A549 (cell line): ENCODE measurements at regions not wholly inside any gene's neighbourhood (a gene's known extent, or its start where the extent isn't known, plus 50 kb on each side); places are given as distances from the start of the nearest gene placed in this dataset.
A peak's percentile ranks its signal among the peaks of the same experiment; 100 is the strongest.

ENCODE experiments used
- ATAC-seq, 2 experiments: fragments of 200-7000 bp in 1 of 2; fragments of >200 bp in 1 of 2; cut with Nextera tagmentation in 1 of 2; cut with Tn5 transposase in 1 of 2; 3 replicates each; pipeline versions ENCODE4 v1.8.0 to v1.9.1; 2018 to 2020; ENCODE audit warnings: mild to moderate bottlenecking in 1 of 2, moderate library complexity in 1 of 2
- CTCF ChIA-PET: fragments of 300-600 bp; sonication (Branson Sonifier 250); formaldehyde crosslinking; extraction: SDS; loops from one replicate; lab custom pipeline; 2021; ENCODE audit warnings: antibody characterized with exemption, inconsistent platforms; lab: Yijun Ruan, JAX
- POLR2A ChIA-PET: fragments of 350-600 bp; formaldehyde crosslinking; extraction: SDS; loops from one replicate; lab custom pipeline; 2021; ENCODE audit warnings: antibody characterized with exemption, inconsistent platforms; lab: Yijun Ruan, JAX
- DNase-seq, 2 experiments: peaks; one replicate each; pipeline versions ENCODE4 v3.0.0 to v3.0.0-alpha.2; 2011 to 2016; ENCODE audit warnings: low read depth in 1 of 2, low spot score in 1 of 2
- FAIRE-seq: peaks from 2 replicates; lab custom pipeline; 2011; peaks lifted over from hg19 to GRCh38; lab: Jason Lieb, UNC
- H3K27ac ChIP-seq, 2 experiments: fragments of >200 bp; sonication (Bioruptor Twin); formaldehyde crosslinking; 3 replicates each; pipeline ENCODE4 v1.5.1; 2016 to 2017
- H3K4me1 ChIP-seq: fragments of >200 bp; sonication (Bioruptor Twin); formaldehyde crosslinking; 3 replicates; pipeline ENCODE4 v1.6.1; 2016
- H3K4me2 ChIP-seq: fragments of >200 bp; sonication (Bioruptor Twin); formaldehyde crosslinking; 3 replicates; pipeline ENCODE4 v1.6.1; 2016
- H3K4me3 ChIP-seq: fragments of >200 bp; sonication (Bioruptor Twin); formaldehyde crosslinking; 3 replicates; pipeline ENCODE4 v1.5.1; 2016
- H3K9me3 ChIP-seq: fragments of >200 bp; sonication (Bioruptor Twin); formaldehyde crosslinking; 3 replicates; pipeline ENCODE4 v1.6.1; 2016
- ATOH8 ChIP-seq: fragments of 250-450 bp; sonication (Bioruptor Pico); IDR thresholded peaks from 2 replicates; pipeline ENCODE4 v1.5.0; 2020; ENCODE audit warnings: low read depth, mild to moderate bottlenecking, moderate library complexity
- BCL3 ChIP-seq: fragments of >200 bp; sonication (Bioruptor Twin); formaldehyde crosslinking; IDR thresholded peaks from 3 replicates; pipeline ENCODE4 v1.6.1; 2016
- BHLHE40 ChIP-seq: IDR thresholded peaks from 2 replicates; pipeline ENCODE4 v1.6.1; 2012; ENCODE audit warnings: low read depth, low read length, inconsistent platforms
- CBX8 ChIP-seq: fragments of 200-600 bp; sonication (generic); IDR thresholded peaks from 2 replicates; pipeline ENCODE4 v1.6.1; 2016
- CHD4 ChIP-seq: fragments of 200-600 bp; sonication (generic); IDR thresholded peaks from 2 replicates; pipeline ENCODE4 v1.6.1; 2016; ENCODE audit warnings: antibody characterized with exemption, mild to moderate bottlenecking, borderline replicate concordance
- CTCF ChIP-seq: fragments of >200 bp; sonication (Bioruptor Twin); formaldehyde crosslinking; IDR thresholded peaks from 3 replicates; pipeline ENCODE4 v1.5.1; 2016
- E2F6 ChIP-seq: IDR thresholded peaks from 2 replicates; pipeline ENCODE4 v1.6.1; 2012; ENCODE audit warnings: low read depth, borderline replicate concordance
- EHF ChIP-seq: fragments of 250-450 bp; sonication (Bioruptor Pico); IDR thresholded peaks from 2 replicates; pipeline ENCODE4 v1.5.0; 2020; ENCODE audit warnings: mild to moderate bottlenecking
- HDAC2 ChIP-seq: fragments of 200-600 bp; sonication (generic); IDR thresholded peaks from 2 replicates; pipeline ENCODE4 v1.6.1; 2016
- HOXA7 ChIP-seq: fragments of 250-450 bp; sonication (Bioruptor Pico); IDR thresholded peaks from 2 replicates; pipeline ENCODE4 v1.5.0; 2020; ENCODE audit warnings: mild to moderate bottlenecking, moderate library complexity
- MAFK ChIP-seq: fragments of 450-650 bp; IDR thresholded peaks from 2 replicates; pipeline ENCODE4 v1.6.1; 2014; ENCODE audit not compliant: partially characterized antibody
- NFE2L2 ChIP-seq: fragments of 150-350 bp; conservative IDR thresholded peaks from 2 replicates; pipeline ENCODE4 v1.6.1; 2014; ENCODE audit warnings: low read length
- POLR2A ChIP-seq: IDR thresholded peaks from 2 replicates; pipeline ENCODE4 v1.6.1; 2012; ENCODE audit warnings: mild to moderate bottlenecking, low read length
- RAD21 ChIP-seq, 2 experiments: fragments of >200 bp in 1 of 2; sonication (Bioruptor Twin) in 1 of 2; formaldehyde crosslinking in 1 of 2; IDR thresholded peaks in 1 of 2; conservative IDR thresholded peaks in 1 of 2; 2 replicates in 1 of 2; 3 replicates in 1 of 2; pipeline ENCODE4 v1.6.1; 2012 to 2018; ENCODE audit warnings: inconsistent platforms in 1 of 2
- RFX5 ChIP-seq: fragments of 450-650 bp; IDR thresholded peaks from 2 replicates; pipeline ENCODE4 v1.7.1; 2014; ENCODE audit warnings: antibody characterized with exemption, mild to moderate bottlenecking, moderate library complexity
- SMC3 ChIP-seq: fragments of >200 bp; sonication (Bioruptor Twin); formaldehyde crosslinking; IDR thresholded peaks from 3 replicates; pipeline ENCODE4 v1.6.1; 2018; ENCODE audit warnings: inconsistent platforms
- USF2 ChIP-seq: fragments of 450-650 bp; IDR thresholded peaks from 2 replicates; pipeline ENCODE4 v1.6.1; 2014; ENCODE audit warnings: antibody characterized with exemption
- WGBS: methylation state at CpG from one replicate; pipeline ENCODE4 v1.1.6; 2017; ENCODE audit errors: missing lambda C conversion rate; 5-methylcytosine and 5-hydroxymethylcytosine counted together

GRCh38 chr7:12769444-12769843 lies 82.0 kb downstream of the ARL4A start:
- ATAC-seq (no peak), FAIRE-seq (peak; percentile 68), DNase-seq (no peak)
- Histone ChIP-seq H3K4me3 (no peak overlapping the region), H3K4me1 (peaks cover 29% of the 10 kb centered on the region), H3K27ac (peak overlapping the region in 1 of 2 experiments; percentile 15; a peak in 3 of 6 replicates), H3K9me3 (peaks cover 3% of the 10 kb centered on the region; the same call in 1 of the 3 replicates), H3K4me2 (peak overlapping the region; percentile 49)
- 71% methylated on average over 1 of the region's 1 CpG for WGBS
- TF ChIP-seq E2F6: no peak
- TF ChIP-seq CBX8: no peak
- no peak for TF ChIP-seq HOXA7 (CRISPR knock-in tag)
- TF ChIP-seq MAFK: no peak
- TF ChIP-seq CHD4: no peak
- no peak for TF ChIP-seq CTCF
- TF ChIP-seq BHLHE40: no peak
- TF ChIP-seq POLR2A: no peak
- no peak for TF ChIP-seq HDAC2
- CTCF ChIA-PET: no interaction called here
- POLR2A ChIA-PET: no interaction called here

GRCh38 chr7:12770227-12770975 lies 83.0 kb downstream of the ARL4A start:
- WGBS: 13% methylated on average over 3 of the region's 3 CpGs
- ATAC-seq: peak; percentile 62 to 86; a peak in 4 of 6 replicates
- FAIRE-seq: peak; percentile 54
- ChIA-PET CTCF (no interaction called here), POLR2A (no interaction called here)
- Histone ChIP-seq H3K4me3 (no peak overlapping the region), H3K9me3 (peaks cover 3% of the 10 kb centered on the region; the same call in 1 of the 3 replicates), H3K27ac (peak overlapping the region in 1 of 2 experiments; percentile 15; a peak in 3 of 6 replicates), H3K4me2 (peak overlapping the region; percentile 49), H3K4me1 (peaks cover 29% of the 10 kb centered on the region)
- TF ChIP-seq RAD21 (conservative IDR thresholded peaks at IDR 0.05 in 1 of 2, IDR thresholded peaks at IDR 0.05 in 1 of 2): 0 out of 5 replicates have a peak, but pooled peaks of 1 of the 2 experiments have one; percentile 15
- no peak for TF ChIP-seq NFE2L2
- 0 out of 3 replicates have a peak, but pooled peaks have one; percentile 5 for TF ChIP-seq SMC3
- peak in 1 of 2 experiments; percentile 36 for DNase-seq

- CTCF ChIA-PET: no interaction called here
- no peak for ATAC-seq
- H3K4me2 ChIP-seq: no peak overlapping the region
- TF ChIP-seq MAFK (no peak), E2F6 (no peak), ATOH8 (CRISPR knock-in tag) (no peak)
- TF ChIP-seq, all 56 proteins: peak for 0
- POLR2A ChIA-PET: no interaction called here
- Histone ChIP-seq H3K4me3 (no peak overlapping the region), H3K4me1 (peaks cover 29% of the 10 kb centered on the region), H3K9me3 (peaks cover 3% of the 10 kb centered on the region; the same call in 1 of the 3 replicates), H3K27ac (peak overlapping the region in 1 of 2 experiments; percentile 35; a peak in 2 of 6 replicates)
- FAIRE-seq: no peak
- DNase-seq: no peak
- WGBS: 82% methylated on average over 7 of the region's 7 CpGs
Measured at GRCh38 chr7:12771378-12771877, 84.0 kb downstream of the ARL4A start.

GRCh38 chr7:12772768-12773167 lies 85.3 kb downstream of the ARL4A start:
- Histone ChIP-seq H3K27ac (no peak overlapping the region), H3K4me3 (no peak overlapping the region), H3K9me3 (peaks cover 3% of the 10 kb centered on the region; the same call in 1 of the 3 replicates), H3K4me1 (peaks cover 29% of the 10 kb centered on the region), H3K4me2 (no peak overlapping the region)
- CTCF ChIA-PET: no interaction called here
- no peak for ATAC-seq
- 92% methylated on average over 4 of the region's 4 CpGs for WGBS
- DNase-seq: no peak
- FAIRE-seq: no peak
- no peak for TF ChIP-seq CTCF
- no peak for TF ChIP-seq EHF (CRISPR knock-in tag)
- TF ChIP-seq BCL3: no peak
- TF ChIP-seq ATOH8 (CRISPR knock-in tag): no peak
- TF ChIP-seq RFX5: no peak
- TF ChIP-seq CHD4: no peak
- no peak for TF ChIP-seq POLR2A
- no peak for TF ChIP-seq USF2
- POLR2A ChIA-PET: no interaction called here
